GM19328 (cell line): ENCODE measurements at regions not wholly inside any gene's neighbourhood (a gene's known extent, or its start where the extent isn't known, plus 50 kb on each side); places are given as distances from the start of the nearest gene placed in this dataset.

ENCODE experiments used
- ATAC-seq: cut with Tn5 transposase; IDR thresholded peaks from one replicate; pipeline ENCODE4 v1.9.1; 2021; ENCODE audit warnings: mild to moderate bottlenecking, moderate library complexity; ENCODE audit not compliant: unreplicated experiment

DNA sequence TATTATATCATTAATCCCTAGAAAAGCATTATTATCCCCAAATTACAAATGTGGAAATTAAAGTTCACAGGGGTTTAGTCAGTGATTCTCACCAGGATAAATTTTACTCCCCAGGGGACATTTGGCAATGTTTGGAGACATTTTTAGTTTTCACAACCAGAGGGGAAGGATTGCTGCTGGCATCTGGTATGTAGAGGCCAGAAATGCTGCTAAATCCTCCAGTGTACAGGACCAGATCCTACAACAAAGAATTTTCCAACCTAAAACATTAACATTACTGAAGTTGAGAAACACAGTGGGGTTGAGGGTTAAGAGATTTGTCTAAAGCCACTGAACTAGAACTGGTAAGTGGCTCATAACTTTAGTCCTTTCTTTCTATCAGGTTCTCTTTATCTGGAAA is 162.0 kb upstream of the SYT6 start:
- ATAC-seq = no peak

DNA sequence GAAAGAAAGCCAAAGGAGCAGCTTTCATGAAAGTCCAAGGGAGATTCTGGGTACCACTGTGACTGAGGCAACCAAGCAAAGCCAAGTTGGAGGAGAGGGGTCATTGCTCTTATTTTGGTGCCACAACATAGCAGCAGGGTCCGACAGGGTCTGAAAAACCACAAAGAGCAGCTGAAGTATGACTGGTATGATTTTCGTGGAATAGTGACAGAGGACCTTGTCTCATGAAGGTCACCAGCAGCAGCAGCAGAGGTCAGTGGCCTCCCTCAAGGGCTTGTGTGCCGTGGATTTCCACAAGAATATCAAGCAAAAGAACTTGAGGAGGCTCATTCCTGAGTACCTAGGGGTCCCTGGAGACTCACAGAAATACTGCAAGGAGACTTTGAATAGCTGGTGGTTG is 160.9 kb upstream of the SYT6 start:
- no peak for ATAC-seq

DNA sequence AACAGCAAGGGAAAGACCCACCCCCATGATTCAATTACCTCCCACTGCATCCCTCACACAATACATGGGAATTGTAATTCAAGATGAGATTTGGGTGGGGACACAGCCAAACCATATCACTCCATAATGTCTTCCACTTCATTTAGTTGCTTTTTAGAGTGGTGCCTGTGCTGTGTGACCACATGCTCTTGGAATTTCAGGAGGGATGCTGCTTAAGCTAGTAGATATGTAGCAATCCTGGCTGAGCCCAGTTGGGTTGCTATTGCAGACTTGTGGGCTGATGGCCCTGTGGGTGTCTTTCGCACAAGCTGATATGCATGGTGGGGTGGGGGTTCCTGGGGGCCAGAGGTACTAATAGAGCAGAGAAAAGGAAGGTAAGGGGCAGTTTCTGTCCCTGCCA is 160.4 kb upstream of the SYT6 start:
- no peak for ATAC-seq

DNA sequence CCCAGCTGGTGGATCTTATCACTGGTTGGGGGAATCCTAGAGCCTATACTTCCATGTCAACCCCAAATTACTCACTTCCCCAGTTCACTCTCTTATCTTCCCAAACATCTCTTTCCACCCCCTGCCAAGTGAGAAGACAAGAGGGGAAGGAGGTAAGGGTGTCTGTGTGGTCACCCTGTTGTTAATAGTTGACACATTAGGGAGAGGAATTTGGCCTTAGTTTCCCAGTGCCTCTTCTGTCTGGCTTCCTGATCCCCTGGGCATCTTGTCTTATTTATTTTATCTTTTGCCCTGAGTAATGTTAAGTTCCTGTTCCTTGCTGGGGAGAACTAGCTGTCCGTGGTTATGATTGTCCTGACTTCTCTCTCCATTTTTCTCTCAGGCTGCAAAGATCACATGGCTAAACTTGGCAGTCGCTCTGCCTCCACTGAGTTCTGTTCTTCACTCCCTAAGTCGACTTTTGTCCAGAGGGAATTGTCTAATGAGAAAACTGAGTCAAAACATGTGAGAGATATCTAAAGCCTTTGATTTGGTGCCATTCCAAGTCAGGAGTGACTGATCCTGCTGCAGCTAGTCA is 157.1 kb upstream of the SYT6 start:
- ATAC-seq = no peak

DNA sequence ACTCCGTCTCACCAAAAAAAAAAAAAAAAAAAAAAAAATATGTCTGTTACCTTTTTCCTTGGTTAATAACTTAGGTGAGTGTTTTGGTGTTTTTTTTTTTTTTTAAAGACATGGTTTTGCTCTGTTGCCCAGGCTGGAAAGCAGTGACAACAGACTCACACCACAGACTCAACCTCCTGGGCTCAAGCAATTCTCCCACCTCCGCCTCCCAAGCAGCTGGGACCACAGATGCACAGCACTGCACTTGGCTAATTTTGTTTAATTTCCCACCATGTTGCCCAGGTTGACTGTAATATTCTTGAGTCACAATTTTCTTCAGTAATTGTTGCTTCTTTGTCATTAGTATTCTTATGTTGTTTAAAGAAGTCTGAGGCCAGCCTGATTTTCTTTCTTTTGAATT is 149.2 kb upstream of the SYT6 start:
- no peak for ATAC-seq

DNA sequence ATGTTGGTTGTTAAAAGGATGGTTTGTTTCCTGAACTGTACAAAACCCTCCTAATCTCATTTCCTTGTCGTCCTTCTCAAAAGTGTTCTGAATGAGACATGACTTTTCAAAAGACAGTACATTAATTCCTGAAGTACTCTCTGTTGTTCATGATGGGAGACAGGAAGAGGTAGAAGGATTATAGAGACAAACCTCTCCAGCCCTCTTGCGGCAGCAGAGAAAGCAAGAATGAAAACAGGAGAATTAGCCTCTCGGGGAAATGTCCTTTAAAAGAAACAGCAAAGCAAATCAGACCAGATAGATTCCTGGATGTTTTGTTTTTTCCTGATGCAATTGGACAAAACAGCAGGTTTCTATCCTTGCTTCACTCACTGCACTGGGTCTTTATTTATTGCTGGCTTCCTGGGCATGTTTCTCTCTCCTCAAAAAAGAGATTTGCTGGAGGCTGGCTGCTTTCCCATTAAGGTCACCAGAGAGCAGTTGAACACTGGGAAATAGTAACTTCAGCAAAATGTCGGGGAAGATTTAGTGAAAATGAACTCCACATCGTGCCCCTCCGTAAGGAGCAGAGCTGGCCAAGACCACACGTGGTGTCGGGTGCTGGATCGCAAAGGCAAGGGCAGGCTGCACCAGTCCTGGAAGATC is 145.8 kb upstream of the SYT6 start:
- no peak for ATAC-seq

DNA sequence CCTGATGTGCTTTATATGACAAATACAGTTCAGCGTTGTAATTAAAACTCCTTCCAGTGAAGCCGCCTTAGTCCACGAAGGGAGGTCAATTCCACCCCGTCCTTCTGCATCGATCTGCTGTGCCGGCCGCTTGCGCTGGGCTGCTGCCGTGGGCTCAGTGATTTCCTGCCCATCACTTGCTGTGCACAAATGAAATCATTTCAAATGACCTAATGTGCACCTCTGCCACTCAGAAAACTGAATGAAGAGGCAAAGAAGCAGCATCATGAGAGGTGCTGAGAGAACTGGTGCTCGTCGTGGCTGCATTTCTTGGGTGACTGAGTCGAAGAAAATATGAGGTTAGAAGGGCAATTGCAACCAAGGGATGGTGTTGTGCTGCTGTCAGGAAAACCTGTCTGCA is 144.3 kb upstream of the SYT6 start:
- ATAC-seq = no peak

DNA sequence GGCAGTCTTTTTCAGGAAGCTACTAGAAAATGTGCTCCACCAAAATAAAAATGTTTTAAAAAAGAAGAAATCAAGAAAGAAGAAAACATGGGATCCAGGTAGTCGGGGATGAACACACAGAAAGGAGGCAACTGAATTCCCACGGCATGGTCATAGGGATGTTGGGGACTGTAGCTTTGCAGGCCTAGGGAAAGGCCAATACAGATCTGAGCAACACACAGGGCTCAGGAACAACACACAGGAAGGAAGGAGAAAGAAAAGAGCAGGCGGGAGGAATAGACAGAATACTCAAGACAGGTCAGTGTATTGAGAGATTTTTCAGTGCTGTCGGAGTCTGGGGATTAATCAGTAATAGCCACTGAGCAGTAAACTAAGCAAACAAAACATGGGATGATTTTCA is 142.7 kb upstream of the SYT6 start:
- ATAC-seq = no peak

DNA sequence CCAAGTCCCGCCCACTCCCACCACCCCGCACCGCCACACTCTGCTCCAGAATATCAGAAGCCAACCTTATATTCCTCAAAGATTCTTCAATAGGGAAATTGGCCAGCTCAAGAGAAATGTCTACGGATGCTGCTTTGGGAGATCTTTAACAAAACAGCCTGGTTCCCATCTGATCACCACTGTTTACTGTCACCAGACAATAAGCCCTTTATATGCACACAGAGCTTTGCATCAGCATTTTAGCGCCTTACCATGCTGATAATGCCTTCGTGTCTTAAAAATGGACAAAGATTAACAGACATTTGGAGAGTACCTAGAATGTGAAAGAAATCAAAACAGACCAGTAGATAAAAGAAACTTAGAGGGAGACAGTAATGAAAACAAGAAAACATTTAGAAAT is 141.7 kb upstream of the SYT6 start:
- no peak for ATAC-seq

DNA sequence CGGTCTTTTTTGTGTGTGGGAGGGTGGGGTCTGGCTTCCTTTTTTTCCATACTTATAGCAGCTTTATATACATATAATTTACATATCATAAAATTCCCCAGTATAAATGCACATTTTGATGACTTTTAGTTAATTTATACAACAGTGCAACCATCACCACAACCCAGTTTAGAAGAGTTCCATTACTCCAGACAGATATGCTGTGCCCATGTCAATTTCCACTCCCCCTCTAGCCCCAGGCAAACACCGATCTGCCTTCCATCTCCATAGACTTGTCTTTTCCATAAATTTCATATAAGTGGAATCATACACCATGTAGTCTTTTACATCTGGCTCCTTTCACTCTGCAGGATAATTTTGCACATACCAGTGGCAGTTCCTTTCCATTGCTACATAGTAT is 139.2 kb upstream of the SYT6 start:
- no peak for ATAC-seq

DNA sequence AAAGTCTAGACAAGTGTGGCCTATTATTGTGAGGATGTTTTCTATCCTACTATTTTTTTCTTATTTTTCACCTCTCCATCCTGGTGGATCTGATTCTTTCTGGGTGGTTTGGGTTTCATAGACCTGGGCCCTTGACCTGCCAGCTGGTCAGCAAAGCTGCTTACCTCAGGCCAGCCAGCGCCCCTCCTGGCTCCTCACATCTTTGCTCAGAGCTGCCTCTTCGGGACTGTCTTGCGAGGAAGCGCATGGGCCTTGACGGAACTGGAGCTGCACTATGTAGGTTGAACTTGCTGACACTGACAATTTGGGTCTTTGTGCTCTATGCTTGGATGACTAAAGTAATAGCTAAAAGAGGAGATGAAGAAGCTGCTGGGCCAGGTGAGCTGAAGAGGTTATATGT is 138.5 kb upstream of the SYT6 start:
- ATAC-seq = no peak

DNA sequence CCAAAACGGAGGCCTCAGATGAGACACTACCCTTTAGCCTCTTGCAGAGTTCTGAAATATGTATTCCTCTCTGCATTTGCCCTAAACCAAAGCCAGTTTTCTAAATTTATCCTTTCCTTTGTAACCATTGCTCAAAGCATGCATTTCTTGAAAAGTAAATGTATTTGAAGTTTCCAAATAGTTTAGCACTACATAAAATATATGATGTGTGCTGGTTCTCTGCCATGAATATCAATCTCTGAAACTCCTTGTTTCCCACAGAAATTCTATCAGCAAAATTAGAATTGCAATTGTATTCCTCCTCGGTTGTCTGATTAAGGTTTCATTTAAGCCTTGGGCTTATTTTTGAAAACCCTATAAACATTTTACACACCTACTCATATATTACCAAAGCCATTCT is 137.1 kb upstream of the SYT6 start:
- ATAC-seq = no peak

DNA sequence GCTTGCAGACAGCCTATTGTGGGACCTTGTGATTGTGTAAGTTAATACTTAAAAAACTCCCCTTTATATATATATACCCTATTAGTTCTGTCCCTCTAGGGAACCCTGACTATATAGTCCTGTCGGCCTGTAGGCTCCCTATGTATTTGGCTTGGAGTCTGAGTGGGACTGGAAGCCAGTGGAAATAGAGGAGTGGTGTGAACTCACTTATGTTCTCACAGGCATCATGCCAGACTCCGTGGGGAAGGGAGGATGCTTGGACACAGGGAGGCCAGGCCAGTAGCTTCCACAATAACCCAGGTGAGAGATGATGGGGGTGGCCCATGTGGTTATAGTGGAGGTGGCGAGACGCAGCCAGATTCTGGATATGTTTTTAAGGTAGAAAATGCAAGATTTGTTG is 136.7 kb upstream of the SYT6 start:
- ATAC-seq = no peak

DNA sequence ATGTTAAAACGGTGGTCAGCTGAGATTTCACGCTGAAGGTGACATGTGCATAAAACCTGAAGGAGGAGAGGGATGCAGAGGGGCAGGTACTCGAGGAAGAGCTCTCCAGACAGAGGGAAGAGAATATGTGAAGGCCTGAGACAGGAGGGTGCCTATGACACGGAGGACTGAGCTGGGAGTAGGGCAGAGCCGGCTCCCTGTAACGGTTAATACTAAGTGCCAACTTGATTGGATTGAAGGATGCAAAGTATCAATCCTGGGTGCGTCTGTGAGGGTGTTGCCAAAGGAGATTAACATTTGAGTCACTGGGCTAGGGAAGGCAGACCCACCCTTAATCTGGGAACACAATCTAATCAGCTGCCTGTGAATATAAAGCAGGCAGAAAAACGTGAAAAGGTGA is 136.2 kb upstream of the SYT6 start:
- ATAC-seq = no peak

DNA sequence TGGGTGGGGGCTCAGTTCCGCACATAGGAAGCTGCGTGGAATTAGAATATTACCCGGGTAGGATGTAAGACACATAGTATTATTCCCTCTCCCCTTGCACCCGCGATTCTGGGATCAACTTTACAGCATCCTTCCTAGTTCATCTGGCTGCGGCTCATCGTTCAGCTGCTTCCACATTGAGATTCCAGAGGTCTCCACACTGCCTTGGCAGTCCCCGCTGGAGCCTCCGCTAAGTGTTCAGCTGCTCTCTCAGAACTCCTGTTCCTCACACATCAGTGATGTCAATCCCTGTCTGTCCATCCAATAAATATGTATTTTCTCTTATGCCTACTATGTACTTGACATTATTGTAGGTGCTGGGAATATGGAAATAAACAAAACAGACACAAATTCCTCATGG is 135.6 kb upstream of the SYT6 start:
- no peak for ATAC-seq

DNA sequence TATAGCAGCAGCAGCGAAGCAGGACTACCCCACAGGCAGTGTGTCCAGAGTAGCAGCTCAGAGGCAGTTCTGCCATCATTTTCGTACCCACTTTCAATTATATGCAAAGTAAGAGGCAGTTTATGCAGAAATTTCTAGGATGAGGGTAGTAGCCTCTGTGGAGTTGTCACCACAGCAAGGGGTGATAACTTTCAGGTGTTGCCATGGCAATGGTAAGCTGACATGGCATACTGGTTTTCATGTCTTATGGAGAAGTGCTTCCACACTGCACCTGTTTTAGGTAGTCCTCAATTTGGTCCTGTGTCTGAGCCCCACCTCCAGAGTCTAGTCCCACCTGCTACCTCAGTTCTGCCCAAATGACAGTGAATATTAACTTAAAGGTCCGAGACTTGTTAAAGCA is 133.3 kb upstream of the SYT6 start:
- no peak for ATAC-seq

DNA sequence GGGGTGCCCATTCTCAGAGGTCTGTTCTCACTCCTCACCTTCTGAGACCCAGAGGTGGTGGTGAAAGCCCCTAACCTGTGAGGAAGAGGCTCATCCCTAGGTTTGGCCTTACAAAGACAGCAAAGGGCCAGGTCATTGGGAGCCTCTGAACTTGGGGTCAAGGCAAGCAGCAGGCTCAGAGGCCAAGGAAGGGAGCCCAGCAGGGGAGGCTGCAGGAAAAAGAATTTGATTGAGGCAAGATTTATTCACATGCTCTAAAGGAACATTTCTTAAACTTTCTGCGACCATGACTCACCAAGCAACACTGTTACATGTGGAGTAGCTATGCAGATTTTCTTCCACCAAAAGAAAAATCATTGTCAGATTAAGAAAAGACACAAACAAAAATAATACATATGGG is 132.5 kb upstream of the SYT6 start:
- ATAC-seq = no peak

DNA sequence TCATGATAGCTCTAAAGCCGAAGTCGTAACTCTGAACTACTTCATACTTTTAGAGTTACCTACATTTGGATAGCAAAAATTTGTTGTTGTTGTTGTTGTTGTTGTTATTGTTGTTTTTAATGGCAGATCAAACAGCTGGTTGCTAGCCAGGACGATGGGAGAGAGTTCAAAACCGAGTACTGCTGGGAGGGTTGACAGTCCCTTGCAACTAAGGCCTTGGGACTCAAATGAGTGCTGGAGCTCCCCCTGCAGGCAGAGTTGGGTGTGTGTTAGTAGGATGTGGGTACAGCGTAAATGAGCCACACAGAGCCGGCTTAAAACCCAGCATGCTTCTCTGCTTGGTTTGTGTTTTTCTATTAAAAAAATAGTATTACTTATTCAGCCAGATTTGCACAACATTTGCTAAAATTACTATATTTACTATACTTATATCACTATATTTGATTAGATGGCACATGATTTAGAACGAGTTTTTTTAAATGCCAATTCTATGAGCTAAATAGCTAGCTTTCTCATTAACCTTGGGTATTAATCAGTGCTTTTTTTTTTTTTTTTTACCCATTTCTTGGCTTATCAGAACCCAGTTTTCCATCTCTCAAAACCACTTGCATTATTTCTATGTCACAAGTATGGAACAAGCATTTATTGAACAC is 129.2 kb upstream of the SYT6 start:
- ATAC-seq = peak; percentile 90

DNA sequence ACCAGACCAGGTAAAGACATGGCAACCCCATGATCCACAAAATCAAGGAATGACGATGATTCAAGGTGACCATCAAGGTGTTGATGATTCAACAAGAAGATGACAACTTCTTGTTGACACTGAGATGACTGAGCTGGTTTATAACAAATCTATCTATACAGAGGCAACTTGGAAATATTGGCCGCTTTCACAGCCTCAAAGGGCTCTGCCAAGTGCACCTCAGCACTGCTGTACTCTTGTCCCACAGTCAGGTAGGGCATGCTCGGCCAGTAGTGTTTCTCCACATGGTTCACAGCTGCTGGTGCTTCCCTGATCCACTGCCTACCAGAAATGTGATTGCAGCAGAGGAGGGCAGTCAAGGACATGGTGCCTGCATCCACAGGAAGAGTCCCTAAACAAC is 125.2 kb upstream of the SYT6 start:
- ATAC-seq = no peak

DNA sequence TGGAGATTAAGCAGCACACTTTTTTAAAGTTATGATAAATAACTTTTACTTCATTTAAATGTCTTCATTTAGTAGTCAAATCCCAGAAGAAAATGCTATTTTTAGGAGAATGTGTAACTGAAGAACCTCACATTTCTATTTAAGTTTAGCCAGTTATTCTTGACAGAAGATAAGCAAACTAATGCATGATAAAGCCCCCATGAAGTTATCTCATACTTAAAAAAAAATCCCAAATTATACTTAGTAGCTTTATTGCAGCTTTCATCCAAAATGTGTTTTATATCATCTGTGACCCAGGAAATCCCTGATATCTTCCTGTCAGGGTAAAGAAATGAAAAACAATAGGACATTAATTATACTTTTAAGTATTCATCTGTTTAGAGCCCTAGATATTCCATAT is 124.8 kb upstream of the SYT6 start:
- no peak for ATAC-seq

DNA sequence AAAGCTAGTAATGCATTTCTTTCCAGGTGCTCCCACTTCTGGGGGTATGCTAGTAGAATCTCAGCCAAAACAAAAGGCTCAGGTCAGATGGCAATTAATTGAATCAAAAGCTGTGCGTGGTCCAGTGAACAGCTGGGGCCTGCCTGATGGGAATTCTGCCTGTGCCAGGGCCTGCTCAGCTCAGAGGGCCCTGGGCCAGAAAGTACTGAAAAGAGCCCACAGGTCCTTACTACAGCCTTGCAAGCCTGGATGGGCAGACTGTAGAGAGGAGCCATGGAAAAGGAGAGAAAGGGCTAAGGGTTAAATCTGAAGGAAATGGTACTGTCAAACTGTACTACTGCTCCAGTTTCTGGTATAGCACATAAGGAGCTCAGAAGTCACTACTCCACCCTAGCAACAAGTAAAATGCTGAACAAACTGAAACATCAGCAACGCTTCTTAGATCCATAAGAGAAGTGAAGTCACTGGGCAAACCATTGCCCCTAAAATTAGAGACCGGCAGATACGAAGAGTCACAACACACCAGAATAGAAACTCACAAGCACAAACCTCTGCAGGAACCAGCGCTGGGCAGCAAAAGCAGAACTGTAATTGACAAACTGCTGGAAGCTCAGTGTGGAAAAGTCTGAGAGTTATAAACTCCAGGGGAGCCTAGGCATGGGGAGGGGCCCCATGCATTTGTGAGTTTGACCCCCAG is 121.1 kb upstream of the SYT6 start:
- no peak for ATAC-seq

DNA sequence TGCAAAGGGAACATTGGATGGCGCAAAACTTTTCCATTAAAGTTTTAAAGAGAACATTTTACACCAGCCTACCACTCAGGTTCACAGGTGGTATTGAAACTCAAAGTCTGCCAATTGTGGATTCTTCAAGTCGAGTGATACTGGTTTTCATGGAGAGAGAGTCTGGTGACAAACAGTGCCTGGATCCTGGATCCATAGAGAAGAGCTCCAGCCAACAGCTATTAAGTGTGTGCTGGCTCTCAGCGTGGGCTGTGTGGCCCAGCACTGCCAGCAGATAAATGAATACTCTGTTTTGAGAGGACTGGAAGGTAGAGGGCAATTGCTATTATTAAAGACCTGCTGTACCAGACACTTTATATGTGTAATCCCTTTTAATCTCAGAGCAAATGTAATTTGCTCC is 118.9 kb upstream of the SYT6 start:
- no peak for ATAC-seq
